A673 (cell line): ENCODE measurements at regions not wholly inside any gene's neighbourhood (a gene's known extent, or its start where the extent isn't known, plus 50 kb on each side); places are given as distances from the start of the nearest gene placed in this dataset.

Experiments used
- CTCF ChIP-seq: fragments of 300-800, 200-600 bp; sonication (generic); conservative IDR thresholded peaks from 2 replicates; pipeline ENCODE4 v1.5.1; 2017; ENCODE audit warnings: low read depth, mild to moderate bottlenecking, antibody characterized with exemption, low read length, moderate library complexity, mixed read lengths
- EZH2 ChIP-seq: fragments of 200-600 bp; sonication (generic); IDR thresholded peaks from 2 replicates; pipeline ENCODE4 v1.6.1; 2017; ENCODE audit warnings: borderline replicate concordance, low read depth, mild to moderate bottlenecking, mixed read lengths, antibody characterized with exemption, low read length; ENCODE audit not compliant: poor library complexity, severe bottlenecking

- TF ChIP-seq CTCF (no peak), EZH2 (no peak)
These were observed 747.7 kb downstream of the C6orf118 start for GRCh38 chr6:164561656-164562055.
